Naive thymus-derived CD4-positive, alpha-beta T cell (primary cell): ENCODE measurements at regions not wholly inside any gene's neighbourhood (a gene's known extent, or its start where the extent isn't known, plus 50 kb on each side); places are given as distances from the start of the nearest gene placed in this dataset.

Experiments
- ATAC-seq: fragments of 150-1000 bp; cut with Tn5 transposase; 2 replicates; pipeline ENCODE4 v1.10.0; 2021; ENCODE audit warnings: mild to moderate bottlenecking, moderate library complexity
- CTCF ChIA-PET: fragments of 350-600 bp; sonication (Branson Sonifier 250); formaldehyde crosslinking; loops from one replicate; lab custom pipeline; 2021; ENCODE audit warnings: antibody characterized with exemption; lab: Charles Lee
- POLR2A ChIA-PET: fragments of 350-600 bp; sonication (Branson Sonifier 250); formaldehyde crosslinking; loops from one replicate; lab custom pipeline; 2021; ENCODE audit warnings: antibody characterized with exemption, inconsistent platforms; lab: Charles Lee
- DNase-seq, 9 donors: peaks; one replicate each; pipeline versions ENCODE4 v3.0.0 to v3.0.0-alpha.2; 2020 to 2022; ENCODE audit warnings: mixed read lengths in 1 of 9
- H3K27ac ChIP-seq: one replicate; pipeline ENCODE4 v1.7.0; 2013; ENCODE audit warnings: mild to moderate bottlenecking, low read depth, low read length, moderate library complexity
- H3K27me3 ChIP-seq, 2 donors: one replicate each; pipeline ENCODE4 v1.7.0; 2013; ENCODE audit warnings: low read length in 2 of 2, mild to moderate bottlenecking in 2 of 2, moderate library complexity in 2 of 2; ENCODE audit not compliant: control insufficient read depth in 2 of 2, insufficient read depth in 2 of 2
- H3K36me3 ChIP-seq, 3 experiments: 1 replicate in 2 of 3; 2 replicates in 1 of 3; pipeline ENCODE4 v1.7.0; 2013; ENCODE audit warnings: low read length in 3 of 3, mild to moderate bottlenecking in 3 of 3, moderate library complexity in 1 of 3; ENCODE audit not compliant: insufficient read depth in 3 of 3, control insufficient read depth in 2 of 3
- H3K4me1 ChIP-seq, 2 donors: one replicate each; pipeline ENCODE4 v1.7.0; 2013; ENCODE audit warnings: low read length in 2 of 2, mild to moderate bottlenecking in 2 of 2, moderate library complexity in 1 of 2; ENCODE audit not compliant: control insufficient read depth in 2 of 2, insufficient read depth in 2 of 2
- H3K4me3 ChIP-seq: 2 replicates; pipeline ENCODE4 v1.7.0; 2013; ENCODE audit warnings: mild to moderate bottlenecking, low read length
- H3K9me3 ChIP-seq, 3 experiments: 1 replicate in 2 of 3; 2 replicates in 1 of 3; pipeline ENCODE4 v1.7.0; 2013; ENCODE audit warnings: low read length in 3 of 3; ENCODE audit not compliant: control insufficient read depth in 2 of 3
- H3K27ac Mint-ChIP-seq, 9 donors: one replicate each; pipeline ENCODE4 v1.8.0; 2020 to 2022; ENCODE audit warnings: mixed read lengths in 9 of 9, mild to moderate bottlenecking in 8 of 9, moderate library complexity in 5 of 9, inconsistent platforms in 2 of 9
- H3K27me3 Mint-ChIP-seq, 5 donors: one replicate each; pipeline ENCODE4 v1.8.0; 2021 to 2022; ENCODE audit warnings: mixed read lengths in 5 of 5, mild to moderate bottlenecking in 1 of 5
- H3K36me3 Mint-ChIP-seq, 5 donors: one replicate each; pipeline ENCODE4 v1.8.0; 2020 to 2022; ENCODE audit warnings: mixed read lengths in 5 of 5, mild to moderate bottlenecking in 3 of 5, inconsistent platforms in 1 of 5
- H3K4me1 Mint-ChIP-seq, 7 donors: one replicate each; pipeline ENCODE4 v1.8.0; 2020 to 2022; ENCODE audit warnings: mixed read lengths in 7 of 7, mild to moderate bottlenecking in 3 of 7, inconsistent platforms in 1 of 7
- H3K4me3 Mint-ChIP-seq, 10 donors: one replicate each; pipeline ENCODE4 v1.8.0; 2020 to 2022; ENCODE audit warnings: mild to moderate bottlenecking in 10 of 10, mixed read lengths in 10 of 10, moderate library complexity in 6 of 10, inconsistent platforms in 2 of 10
- H3K9me3 Mint-ChIP-seq, 11 donors: one replicate each; pipeline ENCODE4 v1.8.0; 2020 to 2022; ENCODE audit warnings: mixed read lengths in 11 of 11, mild to moderate bottlenecking in 4 of 11, inconsistent platforms in 1 of 11, moderate library complexity in 1 of 11
- intact Hi-C, 2 donors: fragments of 100-400 bp; cut with micrococcal nuclease; formaldehyde crosslinking; loops; one replicate each; pipeline ENCODE4 v1.15.1; 2023

GRCh38 chr6:102984357-102984756 lies 1590.8 kb downstream of the GRIK2 start:
- H3K4me1 ChIP-seq = no peaks in the 10 kb centered on the region
- DNase-seq (no peak), ATAC-seq (no peak)
- H3K4me3 ChIP-seq = no peak overlapping the region
- no peaks in the 10 kb centered on the region for H3K36me3 Mint-ChIP-seq
- intact Hi-C loops = no loop called here
- H3K9me3 ChIP-seq = no peaks in the 10 kb centered on the region
- H3K27me3 ChIP-seq = no peaks in the 10 kb centered on the region
- no peak overlapping the region for H3K4me3 Mint-ChIP-seq
- ChIA-PET CTCF (no interaction called here), POLR2A (no interaction called here)
- no peaks in the 10 kb centered on the region for H3K36me3 ChIP-seq
- H3K9me3 Mint-ChIP-seq = peaks cover 0 to 6% (median 0%) of the 10 kb centered on the region in 11 donors
- no peaks in the 10 kb centered on the region for H3K27me3 Mint-ChIP-seq
- no peaks in the 10 kb centered on the region for H3K4me1 Mint-ChIP-seq
- H3K27ac Mint-ChIP-seq = no peak overlapping the region
- no peak overlapping the region for H3K27ac ChIP-seq

GRCh38 chr6:102981490-102982015 lies 1588.0 kb downstream of the GRIK2 start:
- no peak overlapping the region for H3K27ac Mint-ChIP-seq
- no peak for DNase-seq
- ChIA-PET CTCF (no interaction called here), POLR2A (no interaction called here)
- no peaks in the 10 kb centered on the region for H3K4me1 Mint-ChIP-seq
- no peaks in the 10 kb centered on the region for H3K27me3 ChIP-seq
- no peaks in the 10 kb centered on the region for H3K4me1 ChIP-seq
- H3K9me3 Mint-ChIP-seq = peaks cover 0 to 14% (median under 1%) of the 10 kb centered on the region in 11 donors
- H3K9me3 ChIP-seq = no peaks in the 10 kb centered on the region
- H3K36me3 ChIP-seq = no peaks in the 10 kb centered on the region
- ATAC-seq = no peak
- intact Hi-C loops = no loop called here
- no peak overlapping the region for H3K27ac ChIP-seq
- no peaks in the 10 kb centered on the region for H3K27me3 Mint-ChIP-seq
- no peak overlapping the region for H3K4me3 Mint-ChIP-seq
- no peaks in the 10 kb centered on the region for H3K36me3 Mint-ChIP-seq
- H3K4me3 ChIP-seq = no peak overlapping the region

GRCh38 chr6:102980951-102981350 lies 1587.4 kb downstream of the GRIK2 start:
- Histone ChIP-seq H3K36me3 (no peaks in the 10 kb centered on the region), H3K9me3 (no peaks in the 10 kb centered on the region), H3K4me3 (no peak overlapping the region), H3K27ac (no peak overlapping the region), H3K27me3 (no peaks in the 10 kb centered on the region), H3K4me1 (no peaks in the 10 kb centered on the region)
- POLR2A ChIA-PET = no interaction called here
- CTCF ChIA-PET = no interaction called here
- Mint-ChIP-seq H3K9me3 (peaks cover 0 to 20% (median 2%) of the 10 kb centered on the region in 11 donors), H3K27ac (no peak overlapping the region), H3K4me1 (no peaks in the 10 kb centered on the region), H3K4me3 (no peak overlapping the region), H3K27me3 (no peaks in the 10 kb centered on the region), H3K36me3 (no peaks in the 10 kb centered on the region)
- DNase-seq (no peak), ATAC-seq (no peak)
- intact Hi-C loops = no loop called here

GRCh38 chr6:102961902-102962301 lies 1568.4 kb downstream of the GRIK2 start:
- POLR2A ChIA-PET = no interaction called here
- intact Hi-C loops = no loop called here

GRCh38 chr6:102950967-102951366 lies 1557.5 kb downstream of the GRIK2 start:
- CTCF ChIA-PET = no interaction called here
- H3K9me3 Mint-ChIP-seq = peaks cover 0 to 10% (median 0%) of the 10 kb centered on the region in 11 donors
- no peaks in the 10 kb centered on the region for H3K27me3 Mint-ChIP-seq
- H3K4me3 Mint-ChIP-seq = no peak overlapping the region
- Histone ChIP-seq H3K9me3 (no peaks in the 10 kb centered on the region), H3K4me1 (no peaks in the 10 kb centered on the region), H3K27ac (no peak overlapping the region), H3K36me3 (no peaks in the 10 kb centered on the region), H3K4me3 (no peak overlapping the region), H3K27me3 (no peaks in the 10 kb centered on the region)
- no peaks in the 10 kb centered on the region for H3K36me3 Mint-ChIP-seq
- intact Hi-C loops = no loop called here
- DNase-seq = no peak
- no peaks in the 10 kb centered on the region for H3K4me1 Mint-ChIP-seq
- H3K27ac Mint-ChIP-seq = no peak overlapping the region
- POLR2A ChIA-PET = no interaction called here
- ATAC-seq = no peak

More at GRCh38 chr6:102961902-102962301, 1568.4 kb downstream of the GRIK2 start:
- H3K4me3 Mint-ChIP-seq = no peak overlapping the region
- Histone ChIP-seq H3K27me3 (no peaks in the 10 kb centered on the region), H3K4me3 (no peak overlapping the region), H3K36me3 (no peaks in the 10 kb centered on the region), H3K9me3 (no peaks in the 10 kb centered on the region), H3K27ac (no peak overlapping the region), H3K4me1 (no peaks in the 10 kb centered on the region)
- H3K9me3 Mint-ChIP-seq = peaks cover 0 to 11% (median 3%) of the 10 kb centered on the region in 11 donors
- ATAC-seq = no peak
- no peaks in the 10 kb centered on the region for H3K27me3 Mint-ChIP-seq
- CTCF ChIA-PET = no interaction called here
- H3K36me3 Mint-ChIP-seq = no peaks in the 10 kb centered on the region
- no peak for DNase-seq
- no peak overlapping the region for H3K27ac Mint-ChIP-seq
- H3K4me1 Mint-ChIP-seq = no peaks in the 10 kb centered on the region

- DNase-seq = no peak
- Mint-ChIP-seq H3K27me3 (no peaks in the 10 kb centered on the region), H3K9me3 (peaks cover 0 to 10% (median 0%) of the 10 kb centered on the region in 11 donors), H3K4me3 (no peak overlapping the region), H3K4me1 (no peaks in the 10 kb centered on the region), H3K27ac (no peak overlapping the region), H3K36me3 (no peaks in the 10 kb centered on the region)
- CTCF ChIA-PET = interaction anchor here (0.9 kb wide), 1 partner anchor 10 kb away, joined by 4 read pairs; no protein-coding TSS in a partner anchor
- no peaks in the 10 kb centered on the region for H3K9me3 ChIP-seq
- H3K36me3 ChIP-seq = no peaks in the 10 kb centered on the region
- no peak for ATAC-seq
- intact Hi-C loops = no loop called here
- H3K4me1 ChIP-seq = no peaks in the 10 kb centered on the region
- POLR2A ChIA-PET = no interaction called here
- no peak overlapping the region for H3K27ac ChIP-seq
- no peak overlapping the region for H3K4me3 ChIP-seq
- H3K27me3 ChIP-seq = no peaks in the 10 kb centered on the region
Measured at GRCh38 chr6:102944475-102944874, 1551.0 kb downstream of the GRIK2 start.

GRCh38 chr6:102942206-102942605 lies 1548.7 kb downstream of the GRIK2 start:
- Mint-ChIP-seq H3K4me3 (no peak overlapping the region), H3K27me3 (no peaks in the 10 kb centered on the region), H3K4me1 (no peaks in the 10 kb centered on the region), H3K9me3 (peaks cover 0 to 4% (median 0%) of the 10 kb centered on the region in 11 donors), H3K36me3 (no peaks in the 10 kb centered on the region), H3K27ac (no peak overlapping the region)
- Histone ChIP-seq H3K27ac (no peak overlapping the region), H3K9me3 (no peaks in the 10 kb centered on the region), H3K27me3 (no peaks in the 10 kb centered on the region), H3K4me3 (no peak overlapping the region), H3K4me1 (no peaks in the 10 kb centered on the region), H3K36me3 (no peaks in the 10 kb centered on the region)
- POLR2A ChIA-PET = no interaction called here
- CTCF ChIA-PET = no interaction called here
- no peak for ATAC-seq
- DNase-seq = no peak
- intact Hi-C loops = no loop called here
